Psoas muscle (tissue), 7 donors: ENCODE measurements at regions not wholly inside any gene's neighbourhood (a gene's known extent, or its start where the extent isn't known, plus 50 kb on each side); places are given as distances from the start of the nearest gene placed in this dataset.
A peak's percentile ranks its signal among the peaks of the same experiment; 100 is the strongest.

Experiments used
- ATAC-seq, 4 donors: fragments of 200-7000 bp; cut with Tn5 transposase; one replicate each; pipeline ENCODE4 v1.9.1; 2020; ENCODE audit warnings: moderate library complexity in 3 of 4, mild to moderate bottlenecking in 2 of 4
- DNase-seq, 2 donors: peaks; one replicate each; pipeline ENCODE4 v3.0.0-alpha.2; 2020
- H3K27ac ChIP-seq: fragments of 200-600 bp; one replicate; pipeline ENCODE4 v1.8.0; 2022
- H3K27me3 ChIP-seq, 3 donors: fragments of 200-600 bp in 1 of 3; one replicate each; pipeline versions ENCODE4 v1.6.1 to v1.8.0; 2013 to 2022; ENCODE audit warnings: low read length in 2 of 3, mild to moderate bottlenecking in 2 of 3, moderate library complexity in 1 of 3; ENCODE audit not compliant: insufficient read depth in 3 of 3
- H3K36me3 ChIP-seq, 2 donors: fragments of 200-600 bp in 1 of 2; one replicate each; pipeline versions ENCODE4 v1.6.1 to v1.8.0; 2013 to 2022; ENCODE audit warnings: low read depth in 1 of 2, mild to moderate bottlenecking in 1 of 2, moderate library complexity in 1 of 2; ENCODE audit not compliant: insufficient read depth in 1 of 2
- H3K4me1 ChIP-seq: fragments of 200-600 bp; one replicate; pipeline ENCODE4 v1.8.0; 2022
- H3K4me3 ChIP-seq: fragments of 200-600 bp; one replicate; pipeline ENCODE4 v1.8.0; 2022; ENCODE audit warnings: mild to moderate bottlenecking
- H3K9me3 ChIP-seq: fragments of 200-600 bp; one replicate; pipeline ENCODE4 v1.8.0; 2022
- CTCF ChIP-seq: fragments of 200-600 bp; IDR thresholded peaks from one replicate; pipeline ENCODE4 v1.8.0; 2022; ENCODE audit warnings: antibody characterized with exemption
- WGBS, 3 donors: extraction: QIAGEN DNeasy Blood & Tissue Kit; methylation state at CpG; one replicate each; pipeline versions ENCODE4 v1.1.6 to v1.1.7; 2013; 5-methylcytosine and 5-hydroxymethylcytosine counted together
- intact Hi-C, 2 donors: fragments of 100-400 bp; cut with DNase I; formaldehyde crosslinking; loops; one replicate each; pipeline versions ENCODE4 v1.11.0 to v1.14.2; 2022
- donor health status: healthy with polysubstance abuse.
- donor health status: DM: no; HTN: no; CAD: no; lungs with moderate emphysema.
- donor health status: Bipolar disorder and iron deficiency.
- donor health status: healthy.
- donor health status: DM: yes; HTN: yes; CAD: no.
- donor health status: DM: no; HTN: no; CAD: no.
- donor health status: DM: yes; HTN: yes; CAD: no.

- intact Hi-C loops = loop anchor here in 1 of 2 donors (5.0 kb wide), 1 partner anchor 35 kb away; no protein-coding TSS in a partner anchor
- TF ChIP-seq CTCF = no peak
- Histone ChIP-seq H3K4me3 (no peak overlapping the region), H3K36me3 (no peaks in the 10 kb centered on the region), H3K9me3 (no peaks in the 10 kb centered on the region), H3K4me1 (peaks cover 4% of the 10 kb centered on the region), H3K27me3 (no peaks in the 10 kb centered on the region), H3K27ac (no peak overlapping the region)
- DNase-seq (peak; percentile 61 to 79), ATAC-seq (peak in 3 of 4 donors; percentile 11 to 55 (median 12))
- WGBS, 3 donors = 39 to 65% (median 53%) methylated on average over 7 of the region's 7 CpGs
These were observed 65.9 kb upstream of the JDP2 start for GRCh38 chr14:75361751-75362433.

GRCh38 chr14:75363130-75363529 lies 64.7 kb upstream of the JDP2 start:
- H3K27me3 ChIP-seq = no peaks in the 10 kb centered on the region
- WGBS, 3 donors = 83 to 89% (median 86%) methylated on average over 5 of the region's 5 CpGs
- H3K27ac ChIP-seq = no peak overlapping the region
- H3K9me3 ChIP-seq = no peaks in the 10 kb centered on the region
- H3K4me1 ChIP-seq = peaks cover 6% of the 10 kb centered on the region
- peak in 1 of 2 donors; percentile 48 for DNase-seq
- no peaks in the 10 kb centered on the region for H3K36me3 ChIP-seq
- intact Hi-C loops = loop anchor here in 1 of 2 donors (5.0 kb wide), 1 partner anchor 34 kb away; no protein-coding TSS in a partner anchor
- no peak overlapping the region for H3K4me3 ChIP-seq
- TF ChIP-seq CTCF = no peak
- ATAC-seq = peak in 3 of 4 donors; percentile 6 to 35 (median 30)

- no peak for TF ChIP-seq CTCF
- no peak for DNase-seq
- peak in 3 of 4 donors; percentile 28 to 29 (median 28) for ATAC-seq
- Histone ChIP-seq H3K27me3 (no peaks in the 10 kb centered on the region), H3K4me3 (no peak overlapping the region), H3K9me3 (no peaks in the 10 kb centered on the region), H3K27ac (no peak overlapping the region), H3K36me3 (no peaks in the 10 kb centered on the region), H3K4me1 (peaks cover 6% of the 10 kb centered on the region)
- 57 to 81% (median 68%) methylated on average over 4 of the region's 4 CpGs for WGBS, 3 donors
- intact Hi-C loops = loop anchor here in 1 of 2 donors (5.0 kb wide), 1 partner anchor 34 kb away; no protein-coding TSS in a partner anchor
These were observed 64.1 kb upstream of the JDP2 start for GRCh38 chr14:75363570-75364227.

GRCh38 chr14:75365116-75365515 lies 62.7 kb upstream of the JDP2 start:
- Histone ChIP-seq H3K4me1 (peaks cover 14% of the 10 kb centered on the region), H3K4me3 (no peak overlapping the region), H3K9me3 (no peaks in the 10 kb centered on the region), H3K27me3 (no peaks in the 10 kb centered on the region), H3K27ac (no peak overlapping the region), H3K36me3 (no peaks in the 10 kb centered on the region)
- DNase-seq (no peak), ATAC-seq (no peak)
- TF ChIP-seq CTCF = no peak
- intact Hi-C loops = no loop called here
- 76 to 83% (median 78%) methylated on average over 2 of the region's 2 CpGs for WGBS, 3 donors
